ENCODE measurements at regions not wholly inside any gene's neighbourhood (a gene's known extent, or its start where the extent isn't known, plus 50 kb on each side); places are given as distances from the start of the nearest gene placed in this dataset.

DNA sequence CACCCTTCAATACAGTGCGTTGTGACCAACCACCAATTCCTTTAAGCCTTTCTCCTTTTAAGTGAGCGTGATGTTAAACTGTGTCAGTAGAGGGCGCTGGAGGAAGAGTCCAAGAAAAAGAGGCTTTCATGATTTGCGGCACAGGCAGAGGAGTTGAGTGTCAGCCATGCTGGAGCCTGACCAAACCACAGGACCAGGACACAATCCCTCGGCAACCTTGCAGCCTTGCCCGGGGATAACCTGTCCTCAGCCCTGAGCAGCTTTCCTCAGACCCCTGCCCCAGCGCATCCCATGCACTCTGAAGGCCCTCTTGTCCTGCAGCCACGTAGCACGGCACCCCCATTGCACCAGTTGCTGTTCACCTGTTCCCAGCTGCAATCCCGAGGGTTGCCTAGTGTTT is 53.5 kb upstream of the SMIM31 start:
- no peak overlapping the region for H3K4me3 ChIP-seq (ENCODE audit: low read length)
- no peaks in the 10 kb centered on the region for H3K9me3 ChIP-seq (ENCODE audit: control insufficient read depth, low read length)
- no peaks in the 10 kb centered on the region for H3K36me3 ChIP-seq (ENCODE audit: control insufficient read depth, insufficient read depth, low read length, severe bottlenecking)

GRCh38 chr4:164701665-164702064 is 52.3 kb upstream of the SMIM31 start:
- Histone ChIP-seq H3K4me3 (ENCODE audit: low read length) (no peak overlapping the region), H3K27me3 (replicated peaks; ENCODE audit: control insufficient read depth, insufficient read depth, low read length) (no peaks in the 10 kb centered on the region), H3K36me3 (ENCODE audit: control insufficient read depth, insufficient read depth, low read length, severe bottlenecking) (no peaks in the 10 kb centered on the region), H3K4me1 (ENCODE audit: control insufficient read depth, insufficient read depth, low read length) (no peaks in the 10 kb centered on the region), H3K9me3 (ENCODE audit: control insufficient read depth, low read length) (no peaks in the 10 kb centered on the region), H3K9ac (ENCODE audit: low read length) (no peak overlapping the region)
- no peak for DNase-seq (ENCODE audit: low read depth)

More for the DNA sequence above, 53.5 kb upstream of the SMIM31 start:
- Histone ChIP-seq H3K27me3 (replicated peaks; ENCODE audit: control insufficient read depth, insufficient read depth, low read length) (no peaks in the 10 kb centered on the region), H3K9ac (ENCODE audit: low read length) (no peak overlapping the region), H3K4me1 (ENCODE audit: control insufficient read depth, insufficient read depth, low read length) (no peaks in the 10 kb centered on the region)
- DNase-seq (ENCODE audit: low read depth) = no peak

Measured in adipocyte (in vitro differentiated cells).